Upper lobe of right lung (tissue), 1 donor: ENCODE measurements at regions not wholly inside any gene's neighbourhood (a gene's known extent, or its start where the extent isn't known, plus 50 kb on each side); places are given as distances from the start of the nearest gene placed in this dataset.

Source experiments
- ATAC-seq: fragments of 200-7000 bp; cut with Tn5 transposase; one replicate; pipeline ENCODE4 v1.9.1; 2020; ENCODE audit warnings: mild to moderate bottlenecking, moderate library complexity
- DNase-seq: peaks from one replicate; pipeline ENCODE4 v3.0.0-alpha.2; 2020
- H3K27ac ChIP-seq: fragments of 200-600 bp; one replicate; pipeline ENCODE4 v1.8.0; 2022
- H3K27me3 ChIP-seq: fragments of 200-600 bp; one replicate; pipeline ENCODE4 v1.8.0; 2022; ENCODE audit warnings: mild to moderate bottlenecking
- H3K36me3 ChIP-seq: fragments of 200-600 bp; one replicate; pipeline ENCODE4 v1.8.0; 2022
- H3K4me1 ChIP-seq: fragments of 200-600 bp; one replicate; pipeline ENCODE4 v1.8.0; 2022
- H3K4me3 ChIP-seq: fragments of 200-600 bp; one replicate; pipeline ENCODE4 v1.8.0; 2022; ENCODE audit warnings: mild to moderate bottlenecking
- H3K9me3 ChIP-seq: fragments of 200-600 bp; one replicate; pipeline ENCODE4 v1.8.0; 2022
- intact Hi-C: fragments of 100-400 bp; cut with DNase I; formaldehyde crosslinking; loops from one replicate; pipeline ENCODE4 v1.11.0; 2022
- TF ChIP-seq, protein P1 (sequence below): fragments of 200-600 bp; IDR thresholded peaks from one replicate; pipeline ENCODE4 v1.8.0; 2022; ENCODE audit warnings: antibody characterized with exemption
- donor health status: DM: no; HTN: yes; CAD: no; lungs with severe emphysema.

DNA sequence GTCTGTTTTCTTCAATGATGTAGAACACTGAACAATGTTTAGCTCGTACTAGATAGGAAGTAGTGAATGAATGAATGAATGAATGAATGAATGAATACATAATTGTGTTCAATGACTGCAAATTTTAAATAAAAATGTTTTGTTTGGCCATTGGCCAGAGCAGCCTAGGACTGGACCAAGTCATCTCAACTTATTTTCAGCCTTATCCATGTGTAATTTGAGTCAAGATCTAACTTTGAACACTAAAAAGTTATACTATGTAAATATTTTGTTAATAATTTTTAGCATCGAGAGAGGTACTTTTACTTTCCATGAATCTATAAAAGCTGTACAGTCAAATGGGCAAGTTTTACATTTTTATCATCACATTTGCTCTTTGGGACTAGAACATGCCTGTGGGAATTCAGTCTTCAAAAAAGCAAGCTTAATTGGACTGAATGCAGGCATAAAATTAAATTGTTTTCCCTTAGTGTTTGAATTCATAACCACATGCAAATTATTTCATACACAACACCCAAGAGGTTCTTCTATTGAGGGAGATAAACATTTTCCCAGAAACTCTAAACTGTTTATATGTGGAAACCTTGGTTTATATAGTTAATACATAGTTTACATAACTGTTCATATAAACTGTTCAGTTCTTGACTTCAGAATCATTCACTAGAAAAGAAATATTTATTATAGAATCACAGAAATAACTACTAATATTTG lies 222.1 kb upstream of the ANO3 start:
- TF ChIP-seq, protein P1, sequence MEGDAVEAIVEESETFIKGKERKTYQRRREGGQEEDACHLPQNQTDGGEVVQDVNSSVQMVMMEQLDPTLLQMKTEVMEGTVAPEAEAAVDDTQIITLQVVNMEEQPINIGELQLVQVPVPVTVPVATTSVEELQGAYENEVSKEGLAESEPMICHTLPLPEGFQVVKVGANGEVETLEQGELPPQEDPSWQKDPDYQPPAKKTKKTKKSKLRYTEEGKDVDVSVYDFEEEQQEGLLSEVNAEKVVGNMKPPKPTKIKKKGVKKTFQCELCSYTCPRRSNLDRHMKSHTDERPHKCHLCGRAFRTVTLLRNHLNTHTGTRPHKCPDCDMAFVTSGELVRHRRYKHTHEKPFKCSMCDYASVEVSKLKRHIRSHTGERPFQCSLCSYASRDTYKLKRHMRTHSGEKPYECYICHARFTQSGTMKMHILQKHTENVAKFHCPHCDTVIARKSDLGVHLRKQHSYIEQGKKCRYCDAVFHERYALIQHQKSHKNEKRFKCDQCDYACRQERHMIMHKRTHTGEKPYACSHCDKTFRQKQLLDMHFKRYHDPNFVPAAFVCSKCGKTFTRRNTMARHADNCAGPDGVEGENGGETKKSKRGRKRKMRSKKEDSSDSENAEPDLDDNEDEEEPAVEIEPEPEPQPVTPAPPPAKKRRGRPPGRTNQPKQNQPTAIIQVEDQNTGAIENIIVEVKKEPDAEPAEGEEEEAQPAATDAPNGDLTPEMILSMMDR: no peak
- no peaks in the 10 kb centered on the region for H3K36me3 ChIP-seq
- intact Hi-C loops: no loop called here
- no peak overlapping the region for H3K4me3 ChIP-seq
- H3K9me3 ChIP-seq: no peaks in the 10 kb centered on the region
- no peaks in the 10 kb centered on the region for H3K27me3 ChIP-seq
- ATAC-seq (no peak), DNase-seq (no peak)
- no peaks in the 10 kb centered on the region for H3K4me1 ChIP-seq
- no peak overlapping the region for H3K27ac ChIP-seq

GRCh38 chr11:26112264-26112663 lies 219.7 kb upstream of the ANO3 start:
- no peak overlapping the region for H3K4me3 ChIP-seq

GRCh38 chr11:26121466-26121865 lies 210.5 kb upstream of the ANO3 start:
- TF ChIP-seq, protein P1: no peak
- ATAC-seq: no peak
- Histone ChIP-seq H3K9me3 (no peaks in the 10 kb centered on the region), H3K4me1 (no peaks in the 10 kb centered on the region), H3K4me3 (no peak overlapping the region), H3K27me3 (no peaks in the 10 kb centered on the region), H3K36me3 (no peaks in the 10 kb centered on the region), H3K27ac (no peak overlapping the region)
- DNase-seq: no peak
- intact Hi-C loops: no loop called here

More at GRCh38 chr11:26112264-26112663, 219.7 kb upstream of the ANO3 start:
- ATAC-seq (no peak), DNase-seq (no peak)
- intact Hi-C loops: no loop called here
- TF ChIP-seq, protein P1: no peak
- Histone ChIP-seq H3K36me3 (no peaks in the 10 kb centered on the region), H3K9me3 (no peaks in the 10 kb centered on the region), H3K4me1 (no peaks in the 10 kb centered on the region), H3K27me3 (no peaks in the 10 kb centered on the region), H3K27ac (no peak overlapping the region)

DNA sequence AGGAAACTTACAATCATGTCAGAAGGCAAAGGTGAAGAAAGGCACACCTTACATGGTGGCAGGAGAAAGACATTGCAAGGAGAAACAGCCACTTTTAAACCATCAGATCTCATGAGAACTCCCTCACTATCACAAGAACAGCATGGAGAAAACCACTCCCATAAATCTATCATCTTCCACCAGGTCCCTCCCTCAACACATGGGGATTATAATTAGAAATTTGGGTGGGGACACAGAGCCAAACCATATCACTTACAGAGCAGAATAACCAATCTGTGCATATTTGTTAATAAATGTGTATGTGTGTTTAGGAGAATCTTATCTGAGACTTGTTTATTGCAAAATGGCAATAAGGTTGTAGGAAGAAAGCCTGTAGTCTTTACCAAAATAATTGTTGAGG lies 205.2 kb upstream of the ANO3 start:
- Histone ChIP-seq H3K27me3 (no peaks in the 10 kb centered on the region), H3K9me3 (no peaks in the 10 kb centered on the region), H3K36me3 (no peaks in the 10 kb centered on the region), H3K27ac (no peak overlapping the region), H3K4me1 (no peaks in the 10 kb centered on the region), H3K4me3 (no peak overlapping the region)
- intact Hi-C loops: no loop called here
- no peak for ATAC-seq
- DNase-seq: no peak
- TF ChIP-seq, protein P1: no peak

DNA sequence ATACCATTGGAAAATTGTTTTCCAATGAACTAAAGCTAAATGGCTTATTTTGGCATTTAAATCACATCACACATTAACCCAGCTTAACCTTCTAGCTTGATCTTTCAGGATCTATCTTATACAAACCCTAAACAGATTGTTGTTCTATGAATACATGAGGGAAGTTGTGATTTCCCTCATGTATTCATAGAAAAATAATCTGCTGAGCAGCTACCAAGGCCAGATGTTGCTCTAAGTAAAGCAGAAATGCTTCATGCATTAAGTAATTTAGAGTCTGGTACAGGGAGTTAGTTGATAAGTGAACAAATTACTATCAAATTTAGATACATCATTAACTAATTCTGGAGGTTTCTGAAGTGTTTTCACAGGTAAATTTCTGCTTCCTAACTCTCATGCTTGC lies 204.6 kb upstream of the ANO3 start:
- Histone ChIP-seq H3K36me3 (no peaks in the 10 kb centered on the region), H3K27me3 (no peaks in the 10 kb centered on the region), H3K9me3 (no peaks in the 10 kb centered on the region), H3K27ac (no peak overlapping the region), H3K4me1 (no peaks in the 10 kb centered on the region), H3K4me3 (no peak overlapping the region)
- DNase-seq (no peak), ATAC-seq (no peak)
- intact Hi-C loops: no loop called here
- TF ChIP-seq, protein P1: no peak

- H3K4me1 ChIP-seq: no peaks in the 10 kb centered on the region
- intact Hi-C loops: no loop called here
- TF ChIP-seq, protein P1: no peak
- H3K27me3 ChIP-seq: no peaks in the 10 kb centered on the region
- ATAC-seq (no peak), DNase-seq (no peak)
- no peaks in the 10 kb centered on the region for H3K36me3 ChIP-seq
- no peaks in the 10 kb centered on the region for H3K9me3 ChIP-seq
- H3K4me3 ChIP-seq: no peak overlapping the region
- no peak overlapping the region for H3K27ac ChIP-seq
Observed at GRCh38 chr11:26131406-26131805, 200.5 kb upstream of the ANO3 start.
